Astrocyte of the spinal cord (primary cell): ENCODE measurements at regions not wholly inside any gene's neighbourhood (a gene's known extent, or its start where the extent isn't known, plus 50 kb on each side); places are given as distances from the start of the nearest gene placed in this dataset.

Experiments used
- DNase-seq: peaks from one replicate; pipeline ENCODE4 v3.0.0; 2011; ENCODE audit warnings: low read depth, low spot score
- H3K4me3 ChIP-seq: 2 replicates; pipeline ENCODE4 v1.5.1; 2011; ENCODE audit warnings: low read depth, mild to moderate bottlenecking, low read length, moderate library complexity
- CTCF ChIP-seq: IDR thresholded peaks from 2 replicates; pipeline ENCODE4 v1.5.1; 2012; ENCODE audit warnings: low read depth, mild to moderate bottlenecking, low read length, inconsistent platforms
- in situ Hi-C: cut with HindIII; loops from 2 replicates; pipeline ENCODE4 v1.10.0; 2017; ENCODE audit warnings: low sequenced_read_pairs

- no peak for TF ChIP-seq CTCF
- no peak for DNase-seq
- no peak overlapping the region for H3K4me3 ChIP-seq
- in situ Hi-C loops: no loop called here
These were observed 182.4 kb downstream of the DIRAS2 start for GRCh38 chr9:90460220-90460619.

- in situ Hi-C loops: no loop called here
- no peak for TF ChIP-seq CTCF
- no peak for DNase-seq
- no peak overlapping the region for H3K4me3 ChIP-seq
These were observed 177.6 kb downstream of the DIRAS2 start for GRCh38 chr9:90464978-90465377.

- DNase-seq: no peak
- in situ Hi-C loops: no loop called here
- TF ChIP-seq CTCF: no peak
- no peak overlapping the region for H3K4me3 ChIP-seq
These were observed 176.2 kb downstream of the DIRAS2 start for GRCh38 chr9:90466441-90466840.

- TF ChIP-seq CTCF: no peak
- in situ Hi-C loops: no loop called here
These were observed 173.2 kb downstream of the DIRAS2 start for GRCh38 chr9:90469435-90469834.

GRCh38 chr9:90469865-90470387 lies 172.7 kb downstream of the DIRAS2 start:
- no peak overlapping the region for H3K4me3 ChIP-seq
- in situ Hi-C loops: no loop called here
- no peak for TF ChIP-seq CTCF
- no peak for DNase-seq

More at GRCh38 chr9:90469435-90469834, 173.2 kb downstream of the DIRAS2 start:
- no peak for DNase-seq
- H3K4me3 ChIP-seq: no peak overlapping the region

- in situ Hi-C loops: no loop called here
- no peak overlapping the region for H3K4me3 ChIP-seq
- no peak for DNase-seq
- no peak for TF ChIP-seq CTCF
These were observed 166.6 kb downstream of the DIRAS2 start for GRCh38 chr9:90476058-90476457.

GRCh38 chr9:90477535-90477934 lies 165.1 kb downstream of the DIRAS2 start:
- in situ Hi-C loops: no loop called here

More at GRCh38 chr9:90477535-90477934, 165.1 kb downstream of the DIRAS2 start:
- no peak for DNase-seq
- no peak overlapping the region for H3K4me3 ChIP-seq
- TF ChIP-seq CTCF: no peak
